ENCODE measurements at regions not wholly inside any gene's neighbourhood (a gene's known extent, or its start where the extent isn't known, plus 50 kb on each side); places are given as distances from the start of the nearest gene placed in this dataset.

DNA sequence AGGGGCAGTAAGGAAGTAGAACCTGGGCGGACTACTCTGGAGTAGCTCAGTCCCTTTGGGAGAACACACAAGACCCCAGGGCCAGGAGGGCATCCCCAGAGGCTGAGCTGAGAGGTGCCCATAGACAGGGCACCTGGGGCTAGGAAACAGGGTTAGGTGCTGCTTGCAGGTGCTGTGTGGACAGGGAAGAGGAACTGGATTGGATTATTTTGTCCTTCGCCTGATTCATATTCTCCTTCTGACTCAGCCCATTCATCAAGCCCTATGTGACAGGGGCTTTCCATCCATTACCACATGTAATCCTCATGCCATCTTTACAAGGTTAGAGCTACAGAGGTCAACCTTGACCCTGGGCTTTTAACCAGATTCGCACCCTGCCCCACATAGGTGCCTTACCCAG, 183.9 kb downstream of the C1orf94 start:
- Histone ChIP-seq H3K36me3 (no peaks in the 10 kb centered on the region), H3K27me3 (peaks cover 0 to 41% (median 24%) of the 10 kb centered on the region in 7 donors), H3K4me1 (no peaks in the 10 kb centered on the region), H3K27ac (no peak overlapping the region), H3K4me3 (no peak overlapping the region), H3K9me3 (peaks cover 0 to 3% (median 0%) of the 10 kb centered on the region in 11 donors)
- intact Hi-C loops (cut with DNase I): no loop called here
- 78 to 86% methylated on average over 3 of the region's 3 CpGs for WGBS, 2 donors
- ATAC-seq (no peak), DNase-seq (no peak)
- TF ChIP-seq, protein P1, sequence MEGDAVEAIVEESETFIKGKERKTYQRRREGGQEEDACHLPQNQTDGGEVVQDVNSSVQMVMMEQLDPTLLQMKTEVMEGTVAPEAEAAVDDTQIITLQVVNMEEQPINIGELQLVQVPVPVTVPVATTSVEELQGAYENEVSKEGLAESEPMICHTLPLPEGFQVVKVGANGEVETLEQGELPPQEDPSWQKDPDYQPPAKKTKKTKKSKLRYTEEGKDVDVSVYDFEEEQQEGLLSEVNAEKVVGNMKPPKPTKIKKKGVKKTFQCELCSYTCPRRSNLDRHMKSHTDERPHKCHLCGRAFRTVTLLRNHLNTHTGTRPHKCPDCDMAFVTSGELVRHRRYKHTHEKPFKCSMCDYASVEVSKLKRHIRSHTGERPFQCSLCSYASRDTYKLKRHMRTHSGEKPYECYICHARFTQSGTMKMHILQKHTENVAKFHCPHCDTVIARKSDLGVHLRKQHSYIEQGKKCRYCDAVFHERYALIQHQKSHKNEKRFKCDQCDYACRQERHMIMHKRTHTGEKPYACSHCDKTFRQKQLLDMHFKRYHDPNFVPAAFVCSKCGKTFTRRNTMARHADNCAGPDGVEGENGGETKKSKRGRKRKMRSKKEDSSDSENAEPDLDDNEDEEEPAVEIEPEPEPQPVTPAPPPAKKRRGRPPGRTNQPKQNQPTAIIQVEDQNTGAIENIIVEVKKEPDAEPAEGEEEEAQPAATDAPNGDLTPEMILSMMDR (IDR thresholded peaks at IDR 0.05): no peak

DNA sequence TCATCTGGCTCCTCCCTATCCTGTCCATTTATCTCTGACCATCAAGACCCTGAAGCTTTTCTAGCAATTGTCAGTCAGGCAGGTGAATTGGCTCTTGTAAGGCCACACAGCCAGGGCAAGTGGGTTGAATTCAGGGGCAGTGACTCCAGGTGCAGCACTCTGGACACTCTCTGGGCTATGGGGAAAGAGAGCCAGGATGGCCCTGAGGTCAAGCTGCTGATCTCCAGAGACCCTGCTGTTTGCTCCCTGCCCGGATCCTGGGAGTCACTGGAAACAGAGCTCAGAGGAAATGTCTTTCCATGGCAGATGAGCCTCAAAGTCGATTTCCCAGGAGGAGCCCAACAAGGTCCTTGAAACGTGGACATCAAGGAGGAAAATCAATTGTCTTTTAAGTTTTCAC, 184.4 kb downstream of the C1orf94 start:
- no peaks in the 10 kb centered on the region for H3K36me3 ChIP-seq
- WGBS, 2 donors: 38 to 54% methylated on average over 3 of the region's 3 CpGs
- no peak overlapping the region for H3K4me3 ChIP-seq
- no peak overlapping the region for H3K27ac ChIP-seq
- intact Hi-C loops (cut with DNase I): no loop called here
- peaks cover 0 to 46% (median 21%) of the 10 kb centered on the region in 7 donors for H3K27me3 ChIP-seq
- TF ChIP-seq, protein P1 (IDR thresholded peaks at IDR 0.05): no peak
- DNase-seq: no peak
- no peaks in the 10 kb centered on the region for H3K4me1 ChIP-seq
- peaks cover 0 to 3% (median 0%) of the 10 kb centered on the region in 11 donors for H3K9me3 ChIP-seq
- ATAC-seq: no peak

DNA sequence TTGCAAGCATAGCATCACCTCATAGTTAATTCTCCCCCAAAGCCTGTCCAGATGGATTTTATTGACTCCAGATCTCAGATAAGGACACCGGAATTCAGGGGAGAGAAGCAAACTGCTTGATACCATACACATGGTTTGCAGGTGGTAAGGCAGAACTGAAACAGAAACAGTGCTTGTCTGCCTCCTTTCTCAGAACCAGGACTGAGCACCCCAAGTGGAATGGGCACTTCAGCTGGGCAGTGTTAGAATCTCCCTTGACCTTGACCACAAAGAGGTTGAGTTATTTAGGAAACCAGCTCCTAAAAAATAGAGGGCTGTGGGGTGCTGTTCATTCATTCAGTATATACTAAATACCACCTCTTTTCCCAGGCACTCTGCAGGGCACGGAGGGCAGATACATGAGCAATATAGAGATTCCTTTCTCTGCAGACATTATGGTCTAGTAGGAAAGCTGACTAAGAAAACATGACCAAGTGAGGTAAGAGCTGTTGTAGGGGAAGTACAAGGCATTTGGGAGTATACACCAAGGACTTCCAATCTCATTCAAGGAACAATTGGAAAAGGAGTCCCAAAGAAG, 185.2 kb downstream of the C1orf94 start:
- no peak overlapping the region for H3K27ac ChIP-seq
- no peaks in the 10 kb centered on the region for H3K4me1 ChIP-seq
- DNase-seq (no peak), ATAC-seq (no peak)
- no peaks in the 10 kb centered on the region for H3K36me3 ChIP-seq
- H3K27me3 ChIP-seq: peaks cover 0 to 53% (median 22%) of the 10 kb centered on the region in 7 donors
- peaks cover 0 to 3% (median 0%) of the 10 kb centered on the region in 11 donors for H3K9me3 ChIP-seq
- intact Hi-C loops (cut with DNase I): no loop called here
- WGBS, 2 donors: 63 to 75% methylated on average over 2 of the region's 2 CpGs
- no peak overlapping the region for H3K4me3 ChIP-seq
- TF ChIP-seq, protein P1 (IDR thresholded peaks at IDR 0.05): no peak

- intact Hi-C loops (cut with DNase I): no loop called here
- DNase-seq: no peak
- H3K9me3 ChIP-seq: peaks cover 0 to 3% (median 0%) of the 10 kb centered on the region in 11 donors
- WGBS, 2 donors: 73 to 82% methylated on average over 4 of the region's 4 CpGs
- H3K4me3 ChIP-seq: no peak overlapping the region
- TF ChIP-seq, protein P1 (IDR thresholded peaks at IDR 0.05): no peak
- H3K27me3 ChIP-seq: peaks cover 0 to 42% (median 17%) of the 10 kb centered on the region in 7 donors
- H3K36me3 ChIP-seq: no peaks in the 10 kb centered on the region
- H3K4me1 ChIP-seq: no peaks in the 10 kb centered on the region
- no peak overlapping the region for H3K27ac ChIP-seq
- ATAC-seq: no peak
Measured at GRCh38 chr1:34362949-34363348, 186.2 kb downstream of the C1orf94 start.
